Nephron (organoid): ENCODE measurements at regions not wholly inside any gene's neighbourhood (a gene's known extent, or its start where the extent isn't known, plus 50 kb on each side); places are given as distances from the start of the nearest gene placed in this dataset.
"Not testable (repeated sequence)": the region's sequence is repeated elsewhere in the genome, so short reads cannot be mapped to it uniquely, and the experiment has no call there.

Source experiments
- H3K27ac Mint-ChIP-seq, 3 experiments: 2 replicates each; pipeline ENCODE4 v1.8.0; 2020; ENCODE audit warnings: mixed read lengths in 3 of 3, mild to moderate bottlenecking in 2 of 3, moderate library complexity in 1 of 3
- H3K27me3 Mint-ChIP-seq: 2 replicates; pipeline ENCODE4 v1.8.0; 2021; ENCODE audit warnings: low read depth, mild to moderate bottlenecking, moderate library complexity, mixed read lengths
- H3K36me3 Mint-ChIP-seq: 2 replicates; pipeline ENCODE4 v1.8.0; 2020; ENCODE audit warnings: low read depth, mixed read lengths
- H3K4me1 Mint-ChIP-seq: 2 replicates; pipeline ENCODE4 v1.8.0; 2020; ENCODE audit warnings: mixed read lengths
- H3K4me3 Mint-ChIP-seq, 3 experiments: 2 replicates each; pipeline ENCODE4 v1.8.0; 2020; ENCODE audit warnings: mild to moderate bottlenecking in 3 of 3, mixed read lengths in 3 of 3, moderate library complexity in 2 of 3
- H3K9me3 Mint-ChIP-seq: 2 replicates; pipeline ENCODE4 v1.8.0; 2020; ENCODE audit warnings: mixed read lengths
- CTCF ChIP-seq, 3 experiments: fragments of 200-600 bp; sonication (generic); IDR thresholded peaks; one replicate each; pipeline ENCODE4 v1.5.0; 2021; ENCODE audit warnings: antibody characterized with exemption in 3 of 3; ENCODE audit not compliant: unreplicated experiment in 3 of 3

- TF ChIP-seq CTCF (IDR thresholded peaks at IDR 0.05; ENCODE audit: unreplicated experiment in 3 of 3), result no peak
- Mint-ChIP-seq H3K4me3 (no peak overlapping the region), H3K9me3 (no peaks in the 10 kb centered on the region), H3K36me3 (no peaks in the 10 kb centered on the region), H3K27me3 (peaks cover 4% of the 10 kb centered on the region), H3K27ac (no peak overlapping the region), H3K4me1 (peaks cover 15% of the 10 kb centered on the region)
Observed at GRCh38 chr13:111665691-111666095, 345.3 kb downstream of the TEX29 start.

DNA sequence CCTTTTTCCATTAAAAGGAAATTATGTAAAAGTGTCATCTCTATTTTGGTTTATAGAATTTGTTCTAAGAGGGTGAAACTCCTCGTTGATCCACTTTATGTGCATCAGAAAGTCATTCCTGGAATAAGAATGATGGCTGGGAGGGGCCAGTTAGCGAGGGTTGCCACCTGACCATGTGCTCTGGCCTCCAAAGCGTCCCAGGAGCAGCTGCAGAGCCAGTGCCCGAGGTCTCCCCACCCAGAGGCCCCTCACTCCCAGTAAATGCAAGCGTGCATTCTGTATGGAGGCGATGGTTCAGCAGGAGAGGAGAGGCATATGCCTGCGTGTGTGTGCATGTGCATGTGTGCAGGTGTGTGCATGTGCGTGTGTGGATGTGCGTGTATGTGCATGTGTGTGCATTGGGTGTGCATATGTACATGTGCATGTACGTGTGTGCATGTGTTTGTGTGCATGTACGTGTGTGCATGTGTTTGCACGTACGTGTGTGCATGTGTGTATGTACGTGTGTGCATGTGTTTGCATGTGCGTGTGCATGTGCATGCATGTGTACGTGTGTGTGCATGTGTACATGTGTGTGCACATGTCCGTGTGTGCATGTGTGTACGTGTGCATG is 345.8 kb downstream of the TEX29 start:
- no peaks in the 10 kb centered on the region for H3K36me3 Mint-ChIP-seq
- H3K27me3 Mint-ChIP-seq, result peaks cover 4% of the 10 kb centered on the region
- no peak overlapping the region for H3K27ac Mint-ChIP-seq
- no peaks in the 10 kb centered on the region for H3K9me3 Mint-ChIP-seq
- H3K4me1 Mint-ChIP-seq, result peaks cover 15% of the 10 kb centered on the region
- H3K4me3 Mint-ChIP-seq, result peak overlapping the region in 1 of 3 experiments; percentile 14
- TF ChIP-seq CTCF (IDR thresholded peaks at IDR 0.05; ENCODE audit: unreplicated experiment in 3 of 3), result no peak

GRCh38 chr13:111667757-111668156 is 347.3 kb downstream of the TEX29 start:
- no peak overlapping the region for H3K27ac Mint-ChIP-seq
- peaks cover 15% of the 10 kb centered on the region for H3K4me1 Mint-ChIP-seq
- no peaks in the 10 kb centered on the region for H3K36me3 Mint-ChIP-seq
- no peak for TF ChIP-seq CTCF (IDR thresholded peaks at IDR 0.05; ENCODE audit: unreplicated experiment in 3 of 3)
- H3K9me3 Mint-ChIP-seq, result no peaks in the 10 kb centered on the region
- no peaks in the 10 kb centered on the region for H3K27me3 Mint-ChIP-seq
- no peak overlapping the region for H3K4me3 Mint-ChIP-seq

GRCh38 chr13:111668451-111668850 is 348.0 kb downstream of the TEX29 start:
- TF ChIP-seq CTCF (IDR thresholded peaks at IDR 0.05; ENCODE audit: unreplicated experiment in 3 of 3), result no peak
- H3K36me3 Mint-ChIP-seq, result no peaks in the 10 kb centered on the region
- H3K27me3 Mint-ChIP-seq, result no peaks in the 10 kb centered on the region
- H3K27ac Mint-ChIP-seq, result no peak overlapping the region
- peaks cover 10% of the 10 kb centered on the region for H3K4me1 Mint-ChIP-seq
- no peaks in the 10 kb centered on the region for H3K9me3 Mint-ChIP-seq
- H3K4me3 Mint-ChIP-seq, result no peak overlapping the region

DNA sequence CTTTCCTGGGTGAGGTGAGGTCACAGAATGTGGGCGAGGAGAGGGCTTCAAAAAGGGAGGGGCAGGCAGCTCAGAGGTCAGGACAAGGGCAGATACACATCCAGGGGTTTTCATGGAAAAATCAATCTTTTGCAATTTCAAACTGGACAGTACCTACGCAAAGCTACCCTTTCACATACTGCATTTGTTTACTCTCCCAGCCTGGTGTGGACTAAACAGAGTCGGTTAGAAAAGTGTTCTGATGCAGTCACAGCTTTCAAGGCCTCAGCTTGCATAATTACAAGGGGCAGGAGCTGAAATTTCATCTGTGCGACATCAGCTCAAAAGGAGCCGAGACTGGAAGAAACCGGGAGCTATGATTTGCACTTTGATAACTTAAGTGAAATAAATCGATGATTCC is 351.8 kb downstream of the TEX29 start:
- not testable (repeated sequence) for H3K4me3 Mint-ChIP-seq, H3K4me1 Mint-ChIP-seq, H3K9me3 Mint-ChIP-seq, H3K36me3 Mint-ChIP-seq, H3K27ac Mint-ChIP-seq, H3K27me3 Mint-ChIP-seq

GRCh38 chr13:111678120-111678882 is 357.9 kb downstream of the TEX29 start:
- H3K27me3 Mint-ChIP-seq, H3K36me3 Mint-ChIP-seq, H3K9me3 Mint-ChIP-seq, H3K4me3 Mint-ChIP-seq, H3K27ac Mint-ChIP-seq, H3K4me1 Mint-ChIP-seq: not testable (repeated sequence)

- not testable (repeated sequence) for H3K4me3 Mint-ChIP-seq, H3K36me3 Mint-ChIP-seq, H3K27ac Mint-ChIP-seq, H3K27me3 Mint-ChIP-seq, H3K4me1 Mint-ChIP-seq, H3K9me3 Mint-ChIP-seq
Observed at GRCh38 chr13:111679645-111680044, 359.2 kb downstream of the TEX29 start.

- H3K9me3 Mint-ChIP-seq, H3K4me3 Mint-ChIP-seq, H3K27ac Mint-ChIP-seq, H3K4me1 Mint-ChIP-seq, H3K36me3 Mint-ChIP-seq, H3K27me3 Mint-ChIP-seq: not testable (repeated sequence)
Observed at GRCh38 chr13:111680100-111680499, 359.7 kb downstream of the TEX29 start.

DNA sequence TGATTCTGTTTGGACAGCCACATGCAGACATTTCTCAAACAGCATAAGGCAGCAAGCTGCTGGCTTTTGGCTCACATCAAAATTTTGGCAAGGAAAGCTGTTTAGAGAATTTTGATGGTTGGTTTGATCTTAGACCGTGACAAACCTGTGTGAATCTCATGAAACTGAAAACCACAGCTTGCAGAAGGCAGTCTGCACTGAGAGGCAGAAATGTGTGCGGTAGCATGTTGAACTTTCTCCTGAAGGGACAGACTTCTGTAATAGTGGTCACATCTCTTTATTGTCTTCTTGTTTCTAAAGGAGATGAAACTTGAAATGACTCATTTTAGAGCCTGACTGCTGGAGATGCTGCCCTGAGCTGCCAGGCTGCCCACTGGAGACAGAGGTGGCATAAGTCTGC is 371.6 kb downstream of the TEX29 start:
- H3K27me3 Mint-ChIP-seq, H3K9me3 Mint-ChIP-seq, H3K36me3 Mint-ChIP-seq, H3K4me1 Mint-ChIP-seq, H3K27ac Mint-ChIP-seq, H3K4me3 Mint-ChIP-seq: not testable (repeated sequence)

- H3K9me3 Mint-ChIP-seq, H3K27ac Mint-ChIP-seq, H3K36me3 Mint-ChIP-seq, H3K4me3 Mint-ChIP-seq, H3K4me1 Mint-ChIP-seq, H3K27me3 Mint-ChIP-seq: not testable (repeated sequence)
Observed at GRCh38 chr13:111696121-111696520, 370.8 kb upstream of the SOX1 start.

GRCh38 chr13:111702059-111702458 is 364.9 kb upstream of the SOX1 start:
- not testable (repeated sequence) for H3K4me3 Mint-ChIP-seq, H3K36me3 Mint-ChIP-seq, H3K27ac Mint-ChIP-seq, H3K9me3 Mint-ChIP-seq, H3K4me1 Mint-ChIP-seq, H3K27me3 Mint-ChIP-seq
